ENCODE measurements at regions not wholly inside any gene's neighbourhood (a gene's known extent, or its start where the extent isn't known, plus 50 kb on each side); places are given as distances from the start of the nearest gene placed in this dataset.

DNA sequence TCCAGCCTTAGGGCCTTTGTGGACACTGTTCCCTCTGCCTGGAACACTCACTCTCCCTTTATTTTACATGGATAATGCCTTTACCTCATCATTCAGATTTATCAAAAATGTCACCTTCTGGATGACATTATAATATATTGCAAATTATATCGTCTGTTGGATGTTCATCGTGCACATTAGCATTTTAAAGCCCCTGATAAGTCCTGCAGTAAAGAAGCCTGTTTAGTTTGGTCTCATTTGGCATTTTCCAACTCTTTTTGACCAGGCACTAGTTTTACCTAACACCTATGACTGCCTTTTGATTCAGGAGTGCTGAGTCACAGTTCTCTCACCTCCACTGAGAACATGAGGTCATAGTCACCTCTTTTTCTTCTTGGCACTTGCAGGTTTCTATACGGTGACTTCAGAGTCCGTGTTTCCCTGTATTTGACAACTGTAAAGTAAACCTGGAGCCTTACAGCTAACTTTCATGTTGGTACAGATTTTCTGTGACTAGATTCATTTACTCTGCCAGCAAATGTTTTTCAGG lies 57.7 kb upstream of the STC2 start:
- TF ChIP-seq, protein P1, sequence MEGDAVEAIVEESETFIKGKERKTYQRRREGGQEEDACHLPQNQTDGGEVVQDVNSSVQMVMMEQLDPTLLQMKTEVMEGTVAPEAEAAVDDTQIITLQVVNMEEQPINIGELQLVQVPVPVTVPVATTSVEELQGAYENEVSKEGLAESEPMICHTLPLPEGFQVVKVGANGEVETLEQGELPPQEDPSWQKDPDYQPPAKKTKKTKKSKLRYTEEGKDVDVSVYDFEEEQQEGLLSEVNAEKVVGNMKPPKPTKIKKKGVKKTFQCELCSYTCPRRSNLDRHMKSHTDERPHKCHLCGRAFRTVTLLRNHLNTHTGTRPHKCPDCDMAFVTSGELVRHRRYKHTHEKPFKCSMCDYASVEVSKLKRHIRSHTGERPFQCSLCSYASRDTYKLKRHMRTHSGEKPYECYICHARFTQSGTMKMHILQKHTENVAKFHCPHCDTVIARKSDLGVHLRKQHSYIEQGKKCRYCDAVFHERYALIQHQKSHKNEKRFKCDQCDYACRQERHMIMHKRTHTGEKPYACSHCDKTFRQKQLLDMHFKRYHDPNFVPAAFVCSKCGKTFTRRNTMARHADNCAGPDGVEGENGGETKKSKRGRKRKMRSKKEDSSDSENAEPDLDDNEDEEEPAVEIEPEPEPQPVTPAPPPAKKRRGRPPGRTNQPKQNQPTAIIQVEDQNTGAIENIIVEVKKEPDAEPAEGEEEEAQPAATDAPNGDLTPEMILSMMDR (conservative IDR thresholded peaks at IDR 0.05; ENCODE audit: low read depth, low read length): no peak
- DNase-seq (ENCODE audit: low read depth): no peak
- H3K4me3 ChIP-seq (ENCODE audit: low read length): no peak overlapping the region

DNA sequence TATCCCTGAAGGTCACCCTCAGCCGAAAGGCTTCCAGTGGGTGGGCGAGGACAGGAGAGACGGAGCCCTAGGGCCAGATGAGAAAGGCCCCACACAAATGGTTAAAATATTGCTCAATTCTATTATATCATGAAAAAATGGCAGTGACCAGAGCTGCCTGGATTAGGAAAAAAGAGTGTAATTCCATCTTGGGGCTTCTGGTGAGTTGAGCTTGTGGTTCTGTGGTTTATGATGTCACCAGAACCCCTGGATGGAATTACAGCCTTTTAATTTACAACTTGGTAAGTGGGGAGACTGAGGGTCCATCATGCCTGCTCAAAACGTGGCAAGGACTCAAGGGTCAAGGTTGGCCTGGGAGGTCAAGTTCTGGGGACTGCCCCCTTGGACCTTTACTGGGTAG lies 55.5 kb upstream of the STC2 start:
- H3K4me3 ChIP-seq (ENCODE audit: low read length): no peak overlapping the region
- TF ChIP-seq, protein P1 (conservative IDR thresholded peaks at IDR 0.05; ENCODE audit: low read depth, low read length): no peak
- no peak for DNase-seq (ENCODE audit: low read depth)

DNA sequence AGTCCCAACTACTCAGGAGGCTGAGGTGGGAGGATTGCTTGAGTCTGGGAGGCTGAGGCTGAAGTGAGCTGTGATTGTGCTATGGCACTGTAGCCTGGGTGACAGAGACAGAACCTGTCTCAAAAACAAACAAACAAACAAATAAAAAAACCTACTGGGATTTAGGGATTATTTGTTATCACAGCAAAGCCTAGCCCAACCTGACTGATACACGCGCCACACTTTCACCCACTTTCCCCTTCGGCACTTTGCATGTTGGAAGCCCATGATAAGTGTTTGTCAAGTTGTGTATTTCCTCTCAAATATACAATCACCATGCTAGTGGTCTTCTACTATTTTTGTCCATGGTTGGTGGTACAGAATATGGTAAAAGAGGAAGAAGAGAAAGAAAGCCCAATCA lies 50.5 kb upstream of the STC2 start:
- no peak overlapping the region for H3K4me3 ChIP-seq (ENCODE audit: low read length)
- TF ChIP-seq, protein P1 (conservative IDR thresholded peaks at IDR 0.05; ENCODE audit: low read depth, low read length): no peak
- DNase-seq (ENCODE audit: low read depth): no peak
